ENCODE measurements at regions not wholly inside any gene's neighbourhood (a gene's known extent, or its start where the extent isn't known, plus 50 kb on each side); places are given as distances from the start of the nearest gene placed in this dataset.

DNA sequence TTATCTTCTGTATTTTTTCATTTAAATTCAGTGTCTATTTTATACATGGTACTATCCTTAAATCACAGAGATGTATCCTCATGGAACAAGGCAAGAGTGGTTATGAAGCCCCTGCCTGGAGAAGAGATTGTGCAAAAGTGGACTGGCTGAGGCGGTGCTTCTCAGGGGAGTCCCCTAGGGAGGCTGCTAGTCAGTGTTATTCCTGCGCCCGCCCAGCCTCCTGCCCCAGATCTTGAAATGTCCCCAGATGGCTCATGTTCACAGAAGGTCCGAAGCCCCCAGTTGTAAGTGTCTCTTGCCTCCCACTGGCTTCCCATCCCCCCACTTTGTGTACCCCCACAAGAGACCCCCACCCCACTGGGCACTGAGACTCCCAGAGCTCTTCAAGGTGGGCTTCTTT, 366.9 kb downstream of the TNS3 start:
- TF ChIP-seq ATF3 (CRISPR knock-in tag; conservative IDR thresholded peaks at IDR 0.05) (no peak), NR2C2 (CRISPR knock-in tag; IDR thresholded peaks at IDR 0.05) (no peak), ZNF423 (CRISPR knock-in tag; IDR thresholded peaks at IDR 0.05) (no peak)
- TF ChIP-seq, protein P1, sequence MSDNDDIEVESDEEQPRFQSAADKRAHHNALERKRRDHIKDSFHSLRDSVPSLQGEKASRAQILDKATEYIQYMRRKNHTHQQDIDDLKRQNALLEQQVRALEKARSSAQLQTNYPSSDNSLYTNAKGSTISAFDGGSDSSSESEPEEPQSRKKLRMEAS (CRISPR knock-in tag; IDR thresholded peaks at IDR 0.05) = no peak
